HG02981 (cell line): ENCODE measurements at regions not wholly inside any gene's neighbourhood (a gene's known extent, or its start where the extent isn't known, plus 50 kb on each side); places are given as distances from the start of the nearest gene placed in this dataset.
"Not testable (repeated sequence)": the region's sequence is repeated elsewhere in the genome, so short reads cannot be mapped to it uniquely, and the experiment has no call there.

ENCODE experiments used
- ATAC-seq: cut with Tn5 transposase; IDR thresholded peaks from one replicate; pipeline ENCODE4 v1.9.1; 2021; ENCODE audit warnings: mild to moderate bottlenecking, moderate library complexity; ENCODE audit not compliant: unreplicated experiment

GRCh38 chr3:186454881-186455703, 89.1 kb downstream of the CRYGS start:
- no peak for ATAC-seq

GRCh38 chr3:186453531-186453930, 90.6 kb downstream of the CRYGS start:
- no peak for ATAC-seq

GRCh38 chr3:186452517-186452916, 90.5 kb upstream of the DGKG start:
- ATAC-seq = no peak

- ATAC-seq = no peak
Measured at GRCh38 chr3:186451371-186451770, 89.3 kb upstream of the DGKG start.

- ATAC-seq = no peak
Measured at GRCh38 chr3:186444974-186445373, 82.9 kb upstream of the DGKG start.

- no peak for ATAC-seq
Measured at GRCh38 chr3:186444288-186444687, 82.3 kb upstream of the DGKG start.

GRCh38 chr3:186442979-186443378, 80.9 kb upstream of the DGKG start:
- not testable (repeated sequence) for ATAC-seq

GRCh38 chr3:186442162-186442561, 80.1 kb upstream of the DGKG start:
- no peak for ATAC-seq

- no peak for ATAC-seq
Measured at GRCh38 chr3:186440891-186441290, 78.9 kb upstream of the DGKG start.

- ATAC-seq = no peak
Measured at GRCh38 chr3:186439725-186440124, 77.7 kb upstream of the DGKG start.

GRCh38 chr3:186435332-186435731, 73.3 kb upstream of the DGKG start:
- not testable (repeated sequence) for ATAC-seq

GRCh38 chr3:186432944-186433732, 71.1 kb upstream of the DGKG start:
- no peak for ATAC-seq

GRCh38 chr3:186432189-186432588, 70.2 kb upstream of the DGKG start:
- no peak for ATAC-seq

- no peak for ATAC-seq
Measured at GRCh38 chr3:186427627-186428281, 65.7 kb upstream of the DGKG start.

GRCh38 chr3:186425788-186426730, 64.0 kb upstream of the DGKG start:
- ATAC-seq = no peak

- no peak for ATAC-seq
Measured at GRCh38 chr3:186421946-186422345, 59.9 kb upstream of the DGKG start.

- ATAC-seq = no peak
Measured at GRCh38 chr3:186418671-186419145, 56.7 kb upstream of the DGKG start.

GRCh38 chr3:186417791-186418190, 55.8 kb upstream of the DGKG start:
- no peak for ATAC-seq

- no peak for ATAC-seq
Measured at GRCh38 chr3:186414735-186415419, 52.8 kb upstream of the DGKG start.
